Adrenal gland (tissue), 5 donors: ENCODE measurements at regions not wholly inside any gene's neighbourhood (a gene's known extent, or its start where the extent isn't known, plus 50 kb on each side); places are given as distances from the start of the nearest gene placed in this dataset.

ENCODE experiments used
- CTCF ChIP-seq, 6 experiments: fragments of 450-650 bp in 4 of 6; fragments of 200-600 bp in 2 of 6; sonication (generic) in 1 of 6; IDR thresholded peaks; 1 replicate in 5 of 6; 2 replicates in 1 of 6; pipeline versions ENCODE4 v1.5.1 to v1.8.0; 2016 to 2021; ENCODE audit warnings: antibody characterized with exemption in 6 of 6, mild to moderate bottlenecking in 2 of 6, moderate library complexity in 1 of 6
- POLR2A ChIP-seq, 2 donors: fragments of 450-650 bp; IDR thresholded peaks; one replicate each; pipeline ENCODE4 v1.6.1; 2017; ENCODE audit warnings: antibody characterized with exemption in 2 of 2, mild to moderate bottlenecking in 2 of 2, moderate library complexity in 1 of 2
- donor health status: DM: no; HTN: no; CAD: no.

GRCh38 chr7:8322667-8323066 lies 60.7 kb upstream of the ICA1 start:
- no peak for TF ChIP-seq CTCF (IDR thresholded peaks at IDR 0.05)
- no peak for TF ChIP-seq POLR2A (IDR thresholded peaks at IDR 0.05)
